C4-2B (cell line): ENCODE measurements at regions not wholly inside any gene's neighbourhood (a gene's known extent, or its start where the extent isn't known, plus 50 kb on each side); places are given as distances from the start of the nearest gene placed in this dataset.

Source experiments
- H3K27ac ChIP-seq: fragments of 450-650 bp; 2 replicates; pipeline ENCODE4 v1.5.1; 2017
- ZFX ChIP-seq: fragments of 450-650 bp; IDR thresholded peaks from 2 replicates; pipeline ENCODE4 v1.6.1; 2017
- TF ChIP-seq, protein P1 (sequence below): fragments of 450-650 bp; conservative IDR thresholded peaks from 2 replicates; pipeline ENCODE4 v1.5.1; 2017; ENCODE audit warnings: mild to moderate bottlenecking

DNA sequence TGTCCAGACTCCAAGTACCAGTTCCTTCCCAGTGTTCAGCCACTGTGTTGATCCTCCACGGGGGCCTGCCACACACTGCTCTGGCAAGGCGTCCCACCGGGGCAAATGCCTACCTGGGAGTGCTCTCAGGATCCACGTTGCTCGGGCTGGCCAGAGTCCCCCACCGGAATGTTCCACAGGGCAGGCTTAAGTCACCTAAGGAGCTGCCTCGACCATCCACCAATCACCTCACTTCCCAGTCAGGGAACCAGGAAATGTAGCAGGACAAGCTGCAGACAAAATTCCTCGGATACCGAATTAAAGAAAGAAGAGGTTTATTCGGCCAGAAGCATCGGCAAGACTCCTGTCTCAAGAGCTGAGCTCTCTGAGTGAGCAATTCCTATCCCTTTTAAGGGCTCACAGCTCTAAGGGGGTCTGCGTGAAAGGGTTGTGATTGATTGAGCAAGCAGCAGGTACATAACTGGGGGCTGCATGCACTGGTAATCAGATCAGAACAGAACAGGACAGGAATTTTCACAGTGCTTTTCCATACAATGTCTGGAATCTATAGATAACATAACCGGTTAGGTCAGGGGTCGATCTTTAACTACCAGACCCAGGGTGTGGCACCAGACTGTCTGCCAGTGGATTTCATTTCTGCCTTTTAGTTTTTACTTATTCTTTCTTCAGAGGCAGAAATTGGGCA is 56.9 kb upstream of the EDNRB start:
- TF ChIP-seq, protein P1, sequence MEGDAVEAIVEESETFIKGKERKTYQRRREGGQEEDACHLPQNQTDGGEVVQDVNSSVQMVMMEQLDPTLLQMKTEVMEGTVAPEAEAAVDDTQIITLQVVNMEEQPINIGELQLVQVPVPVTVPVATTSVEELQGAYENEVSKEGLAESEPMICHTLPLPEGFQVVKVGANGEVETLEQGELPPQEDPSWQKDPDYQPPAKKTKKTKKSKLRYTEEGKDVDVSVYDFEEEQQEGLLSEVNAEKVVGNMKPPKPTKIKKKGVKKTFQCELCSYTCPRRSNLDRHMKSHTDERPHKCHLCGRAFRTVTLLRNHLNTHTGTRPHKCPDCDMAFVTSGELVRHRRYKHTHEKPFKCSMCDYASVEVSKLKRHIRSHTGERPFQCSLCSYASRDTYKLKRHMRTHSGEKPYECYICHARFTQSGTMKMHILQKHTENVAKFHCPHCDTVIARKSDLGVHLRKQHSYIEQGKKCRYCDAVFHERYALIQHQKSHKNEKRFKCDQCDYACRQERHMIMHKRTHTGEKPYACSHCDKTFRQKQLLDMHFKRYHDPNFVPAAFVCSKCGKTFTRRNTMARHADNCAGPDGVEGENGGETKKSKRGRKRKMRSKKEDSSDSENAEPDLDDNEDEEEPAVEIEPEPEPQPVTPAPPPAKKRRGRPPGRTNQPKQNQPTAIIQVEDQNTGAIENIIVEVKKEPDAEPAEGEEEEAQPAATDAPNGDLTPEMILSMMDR: no peak
- TF ChIP-seq ZFX: no peak
- H3K27ac ChIP-seq: no peak overlapping the region

DNA sequence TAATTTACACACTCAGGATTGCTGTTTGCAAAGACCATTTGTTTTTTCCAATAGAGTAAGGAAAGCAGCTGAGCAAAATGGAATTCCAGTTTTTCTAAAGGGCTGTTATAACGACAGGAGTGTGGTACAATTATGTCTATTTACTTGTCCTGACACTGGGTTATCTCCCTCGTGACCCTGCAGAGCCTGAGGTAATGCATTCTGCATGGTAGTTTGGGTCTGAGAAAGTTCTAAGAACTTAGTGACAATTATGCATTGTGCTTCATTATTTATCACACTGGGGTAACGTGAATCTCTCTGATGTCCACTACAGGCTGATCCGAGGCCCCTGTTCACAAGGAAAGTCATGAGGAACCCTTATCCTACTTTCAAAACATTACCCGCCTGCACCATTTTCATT is 50.7 kb upstream of the EDNRB start:
- TF ChIP-seq, protein P1: no peak
- TF ChIP-seq ZFX: no peak
- H3K27ac ChIP-seq: no peak overlapping the region
